Thyroid gland (tissue), 4 donors: ENCODE measurements at regions not wholly inside any gene's neighbourhood (a gene's known extent, or its start where the extent isn't known, plus 50 kb on each side); places are given as distances from the start of the nearest gene placed in this dataset.

Experiments
- DNase-seq, 2 donors: peaks; one replicate each; pipeline ENCODE4 v3.0.0-alpha.2; 2019
- H3K27ac ChIP-seq, 3 donors: fragments of 200-600 bp; sonication (generic); 1 replicate in 2 of 3; 2 replicates in 1 of 3; pipeline ENCODE4 v1.5.1; 2016 to 2019; ENCODE audit warnings: mild to moderate bottlenecking in 1 of 3, moderate library complexity in 1 of 3
- H3K27me3 ChIP-seq: fragments of 200-600 bp; sonication (generic); one replicate; pipeline ENCODE4 v1.5.1; 2019
- H3K36me3 ChIP-seq, 2 donors: fragments of 200-600 bp; sonication (generic); one replicate each; pipeline ENCODE4 v1.5.1; 2016 to 2019
- H3K4me1 ChIP-seq, 2 donors: fragments of 200-600 bp; sonication (generic); one replicate each; pipeline ENCODE4 v1.5.1; 2017 to 2019
- H3K4me3 ChIP-seq, 3 donors: fragments of 200-600 bp; sonication (generic); replicated peaks in 1 of 3; 1 replicate in 2 of 3; 2 replicates in 1 of 3; pipeline ENCODE4 v1.5.1; 2016; ENCODE audit warnings: mild to moderate bottlenecking in 1 of 3
- H3K9me3 ChIP-seq: fragments of 200-600 bp; sonication (generic); one replicate; pipeline ENCODE4 v1.5.1; 2017
- CTCF ChIP-seq, 6 experiments: fragments of 200-600 bp in 3 of 6; fragments of 450-650 bp in 3 of 6; sonication (generic) in 3 of 6; IDR thresholded peaks; one replicate each; pipeline ENCODE4 v1.5.1; 2016 to 2019; ENCODE audit warnings: antibody characterized with exemption in 6 of 6, mild to moderate bottlenecking in 2 of 6, inconsistent platforms in 1 of 6, moderate library complexity in 1 of 6
- POLR2A ChIP-seq, 2 donors: fragments of 450-650 bp; IDR thresholded peaks; one replicate each; pipeline ENCODE4 v1.6.1; 2017; ENCODE audit warnings: antibody characterized with exemption in 2 of 2, mild to moderate bottlenecking in 2 of 2, moderate library complexity in 1 of 2
- WGBS, 2 donors: methylation state at CpG; one replicate each; pipeline ENCODE4 v1.1.5; 2017; 5-methylcytosine and 5-hydroxymethylcytosine counted together
- intact Hi-C: fragments of 100-400 bp; cut with DNase I; formaldehyde crosslinking; loops from one replicate; pipeline ENCODE4 v1.15.1; 2023

DNA sequence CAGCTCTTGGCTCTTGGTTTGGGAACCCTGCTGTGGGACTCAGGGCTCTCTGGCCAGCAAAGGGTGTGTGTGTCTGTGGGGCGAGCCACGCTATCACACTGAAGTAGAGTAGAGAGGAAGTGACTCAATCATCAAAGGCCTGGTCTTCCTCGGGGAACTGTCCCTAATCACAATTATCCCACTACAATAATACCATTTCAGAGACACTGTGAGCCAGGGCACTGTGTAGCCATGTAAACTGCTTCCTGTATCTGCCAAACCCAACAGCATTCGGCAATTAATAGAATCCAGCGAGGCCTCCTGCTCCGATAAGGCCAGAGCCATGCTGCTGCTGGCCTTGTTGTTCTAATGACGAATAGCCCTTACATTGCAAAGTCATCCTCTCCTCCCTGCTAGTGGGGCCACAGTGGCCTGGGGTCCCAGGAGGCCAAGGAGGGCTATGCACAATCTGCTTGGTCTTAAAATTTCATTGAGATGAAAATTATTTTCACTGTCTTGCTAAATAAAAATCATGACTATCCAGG lies 49.8 kb upstream of the LMO2 start:
- peak overlapping the region in 1 of 3 donors; percentile 5 for H3K27ac ChIP-seq
- intact Hi-C loops, result no loop called here
- H3K4me1 ChIP-seq, result peaks cover 0 to 32% of the 10 kb centered on the region in 2 donors
- peak in 1 of 2 donors; percentile 4 for DNase-seq
- H3K9me3 ChIP-seq, result no peaks in the 10 kb centered on the region
- H3K36me3 ChIP-seq, result no peaks in the 10 kb centered on the region
- TF ChIP-seq CTCF (IDR thresholded peaks at IDR 0.05) (no peak), POLR2A (IDR thresholded peaks at IDR 0.05) (no peak)
- no peak overlapping the region for H3K4me3 ChIP-seq
- no peaks in the 10 kb centered on the region for H3K27me3 ChIP-seq
- WGBS, 2 donors, result 56 to 74% methylated on average over 7 of the region's 7 CpGs
